ENCODE measurements at regions not wholly inside any gene's neighbourhood (a gene's known extent, or its start where the extent isn't known, plus 50 kb on each side); places are given as distances from the start of the nearest gene placed in this dataset.

- 52 to 61% methylated on average over 1 of the region's 1 CpG for WGBS, 2 donors
These were observed 368.0 kb upstream of the GRIN3A start for GRCh38 chr9:102106439-102106838.

DNA sequence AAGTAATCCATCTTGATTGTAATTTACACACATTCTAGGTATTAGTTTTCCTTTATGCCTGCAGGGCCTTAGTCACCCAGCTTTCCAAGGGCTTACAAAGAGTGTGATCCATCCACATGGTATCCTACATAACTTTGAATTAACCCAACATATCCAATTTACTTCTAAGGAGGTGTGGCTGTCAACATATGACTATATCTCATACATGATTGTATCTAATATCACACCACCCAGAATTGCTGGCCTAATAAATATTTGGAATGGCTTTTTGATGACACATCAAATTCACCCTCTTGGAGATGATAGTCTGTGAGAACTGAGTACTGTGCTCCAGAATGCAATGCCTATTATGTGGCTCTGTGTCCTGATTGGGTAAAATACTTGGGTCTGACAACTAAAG lies 363.3 kb upstream of the GRIN3A start:
- Histone ChIP-seq H3K4me1 (no peaks in the 10 kb centered on the region), H3K27me3 (no peaks in the 10 kb centered on the region), H3K36me3 (no peaks in the 10 kb centered on the region), H3K4me3 (no peak overlapping the region), H3K9me3 (peaks cover 0 to 22% (median 0%) of the 10 kb centered on the region in 11 donors), H3K27ac (no peak overlapping the region)
- intact Hi-C loops (cut with DNase I), result loop anchor here in 1 of 10 donors (10.0 kb wide), 1 partner anchor 147 kb away; no protein-coding TSS in a partner anchor
- ATAC-seq (no peak), DNase-seq (no peak)
- TF ChIP-seq, protein P1, sequence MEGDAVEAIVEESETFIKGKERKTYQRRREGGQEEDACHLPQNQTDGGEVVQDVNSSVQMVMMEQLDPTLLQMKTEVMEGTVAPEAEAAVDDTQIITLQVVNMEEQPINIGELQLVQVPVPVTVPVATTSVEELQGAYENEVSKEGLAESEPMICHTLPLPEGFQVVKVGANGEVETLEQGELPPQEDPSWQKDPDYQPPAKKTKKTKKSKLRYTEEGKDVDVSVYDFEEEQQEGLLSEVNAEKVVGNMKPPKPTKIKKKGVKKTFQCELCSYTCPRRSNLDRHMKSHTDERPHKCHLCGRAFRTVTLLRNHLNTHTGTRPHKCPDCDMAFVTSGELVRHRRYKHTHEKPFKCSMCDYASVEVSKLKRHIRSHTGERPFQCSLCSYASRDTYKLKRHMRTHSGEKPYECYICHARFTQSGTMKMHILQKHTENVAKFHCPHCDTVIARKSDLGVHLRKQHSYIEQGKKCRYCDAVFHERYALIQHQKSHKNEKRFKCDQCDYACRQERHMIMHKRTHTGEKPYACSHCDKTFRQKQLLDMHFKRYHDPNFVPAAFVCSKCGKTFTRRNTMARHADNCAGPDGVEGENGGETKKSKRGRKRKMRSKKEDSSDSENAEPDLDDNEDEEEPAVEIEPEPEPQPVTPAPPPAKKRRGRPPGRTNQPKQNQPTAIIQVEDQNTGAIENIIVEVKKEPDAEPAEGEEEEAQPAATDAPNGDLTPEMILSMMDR (IDR thresholded peaks at IDR 0.05), result no peak

More at GRCh38 chr9:102106439-102106838, 368.0 kb upstream of the GRIN3A start:
- no peaks in the 10 kb centered on the region for H3K4me1 ChIP-seq
- H3K27me3 ChIP-seq, result no peaks in the 10 kb centered on the region
- no peak for DNase-seq
- no peak overlapping the region for H3K27ac ChIP-seq
- no peaks in the 10 kb centered on the region for H3K36me3 ChIP-seq
- intact Hi-C loops (cut with DNase I), result loop anchor here in 1 of 10 donors (10.0 kb wide), 1 partner anchor 152 kb away; no protein-coding TSS in a partner anchor
- TF ChIP-seq, protein P1 (IDR thresholded peaks at IDR 0.05), result no peak
- H3K9me3 ChIP-seq, result peaks cover 0 to 33% (median 5%) of the 10 kb centered on the region in 11 donors
- H3K4me3 ChIP-seq, result no peak overlapping the region
- no peak for ATAC-seq

DNA sequence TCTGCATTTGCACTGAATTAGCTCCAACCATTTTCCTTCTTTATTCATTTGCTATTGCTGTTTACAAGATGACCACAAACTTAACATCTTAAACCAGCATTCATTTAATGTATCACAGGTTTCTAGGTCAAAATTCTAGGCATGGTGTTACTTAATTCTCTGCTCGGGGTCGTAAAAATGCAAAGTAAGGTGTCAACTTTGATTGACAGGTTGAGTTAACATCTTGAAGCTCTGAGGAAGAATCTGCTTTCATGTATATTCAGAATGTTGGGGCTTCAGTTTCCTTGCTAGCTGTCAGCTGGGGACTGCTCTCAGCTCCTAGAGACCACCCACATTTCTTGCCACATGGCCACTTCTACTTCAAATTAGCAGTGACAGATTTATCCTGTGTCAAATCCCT lies 348.7 kb upstream of the GRIN3A start:
- no peak overlapping the region for H3K4me3 ChIP-seq
- no peaks in the 10 kb centered on the region for H3K27me3 ChIP-seq
- ATAC-seq (no peak), DNase-seq (no peak)
- 64 to 72% methylated on average over 2 of the region's 2 CpGs for WGBS, 2 donors
- TF ChIP-seq, protein P1 (IDR thresholded peaks at IDR 0.05), result no peak
- peaks cover 0 to 3% (median 0%) of the 10 kb centered on the region in 11 donors for H3K9me3 ChIP-seq
- no peaks in the 10 kb centered on the region for H3K36me3 ChIP-seq
- intact Hi-C loops (cut with DNase I), result no loop called here
- H3K27ac ChIP-seq, result no peak overlapping the region
- no peaks in the 10 kb centered on the region for H3K4me1 ChIP-seq

DNA sequence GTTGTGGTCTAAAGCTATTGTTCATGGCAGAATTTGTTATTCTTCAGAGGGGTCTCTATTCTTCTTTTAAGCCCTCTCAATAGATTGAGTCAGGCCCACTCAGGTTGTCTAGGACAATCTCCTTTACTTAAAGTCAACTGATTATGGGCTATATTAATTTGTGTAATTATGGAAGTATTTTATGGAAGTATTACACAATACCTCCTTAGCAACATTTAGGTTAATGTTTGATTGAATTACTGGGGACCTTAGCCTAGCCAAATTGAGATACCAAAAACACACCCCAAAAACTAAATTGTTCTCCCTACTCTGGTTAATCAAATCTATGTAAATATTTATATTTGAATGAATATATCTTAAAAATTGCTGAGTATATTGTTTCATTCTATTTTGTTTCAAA lies 347.1 kb upstream of the GRIN3A start:
- ATAC-seq, result no peak
- H3K27ac ChIP-seq, result no peak overlapping the region
- intact Hi-C loops (cut with DNase I), result no loop called here

More for the DNA sequence above, 347.1 kb upstream of the GRIN3A start:
- Histone ChIP-seq H3K27me3 (no peaks in the 10 kb centered on the region), H3K4me1 (no peaks in the 10 kb centered on the region), H3K4me3 (no peak overlapping the region), H3K9me3 (peaks cover 0 to 3% (median 0%) of the 10 kb centered on the region in 11 donors), H3K36me3 (no peaks in the 10 kb centered on the region)
- no peak for DNase-seq
- TF ChIP-seq, protein P1 (IDR thresholded peaks at IDR 0.05), result no peak
